DLD1 (cell line): ENCODE measurements at regions not wholly inside any gene's neighbourhood (a gene's known extent, or its start where the extent isn't known, plus 50 kb on each side); places are given as distances from the start of the nearest gene placed in this dataset.
"Not testable (repeated sequence)": the region's sequence is repeated elsewhere in the genome, so short reads cannot be mapped to it uniquely, and the experiment has no call there.

Source experiments
- in situ Hi-C: cut with HindIII; loops from 2 replicates; pipeline ENCODE4 v1.10.0; 2017; ENCODE audit warnings: low sequenced_read_pairs

GRCh38 chr5:147075187-147075586 is 159.6 kb upstream of the STK32A start:
- in situ Hi-C loops = no loop called here

- in situ Hi-C loops = no loop called here
Observed at GRCh38 chr5:147080391-147080790, 154.4 kb upstream of the STK32A start.

GRCh38 chr5:147081311-147081764 is 153.5 kb upstream of the STK32A start:
- in situ Hi-C loops = no loop called here

GRCh38 chr5:147084702-147085101 is 150.1 kb upstream of the STK32A start:
- in situ Hi-C loops = no loop called here

GRCh38 chr5:147085409-147085808 is 149.4 kb upstream of the STK32A start:
- in situ Hi-C loops = no loop called here

GRCh38 chr5:147092044-147092443 is 142.8 kb upstream of the STK32A start:
- in situ Hi-C loops = no loop called here

DNA sequence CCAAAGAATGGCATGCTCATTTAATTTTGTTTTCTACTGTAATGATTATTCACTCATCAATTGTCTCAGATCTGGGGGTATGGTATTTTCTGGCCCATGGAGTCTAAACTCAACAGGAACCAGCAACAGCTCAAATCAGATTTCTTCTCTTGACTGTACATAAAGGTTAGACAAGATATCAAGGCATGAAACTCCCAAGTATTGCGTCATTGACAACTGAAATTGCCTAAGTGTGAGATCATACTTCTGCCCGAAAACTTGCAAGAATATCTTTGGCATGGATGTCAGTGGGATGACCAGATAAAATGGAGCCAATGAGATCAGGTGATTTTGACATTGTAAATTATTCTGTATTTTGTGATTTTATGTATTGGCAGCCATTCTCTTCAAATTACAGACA is 141.7 kb upstream of the STK32A start:
- in situ Hi-C loops = no loop called here

DNA sequence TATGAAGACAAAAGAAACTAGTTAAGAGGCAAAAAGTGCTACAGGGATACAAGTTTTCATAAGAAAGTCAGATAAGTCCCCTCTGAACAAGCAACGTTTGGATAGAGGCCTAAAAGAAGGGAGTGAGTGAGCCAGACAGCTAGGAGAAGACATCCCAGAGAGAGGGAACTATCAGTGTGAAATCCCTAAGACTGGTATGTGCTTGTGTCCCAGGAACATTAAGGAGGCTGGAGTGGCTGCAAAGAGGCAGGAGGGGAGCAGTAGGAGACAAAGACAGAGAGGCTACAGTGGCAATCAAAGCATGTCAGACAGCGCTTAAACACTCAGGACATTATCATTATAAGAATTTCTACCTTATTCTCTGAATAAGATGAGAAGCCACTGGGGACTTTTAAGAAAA is 139.1 kb upstream of the STK32A start:
- in situ Hi-C loops = no loop called here

GRCh38 chr5:147098233-147098790 is 136.5 kb upstream of the STK32A start:
- in situ Hi-C loops = no loop called here

- in situ Hi-C loops = no loop called here
Observed at GRCh38 chr5:147101659-147102369, 133.0 kb upstream of the STK32A start.

- in situ Hi-C loops = no loop called here
Observed at GRCh38 chr5:147112899-147113298, 121.9 kb upstream of the STK32A start.

- in situ Hi-C loops = no loop called here
Observed at GRCh38 chr5:147113967-147114366, 120.9 kb upstream of the STK32A start.

DNA sequence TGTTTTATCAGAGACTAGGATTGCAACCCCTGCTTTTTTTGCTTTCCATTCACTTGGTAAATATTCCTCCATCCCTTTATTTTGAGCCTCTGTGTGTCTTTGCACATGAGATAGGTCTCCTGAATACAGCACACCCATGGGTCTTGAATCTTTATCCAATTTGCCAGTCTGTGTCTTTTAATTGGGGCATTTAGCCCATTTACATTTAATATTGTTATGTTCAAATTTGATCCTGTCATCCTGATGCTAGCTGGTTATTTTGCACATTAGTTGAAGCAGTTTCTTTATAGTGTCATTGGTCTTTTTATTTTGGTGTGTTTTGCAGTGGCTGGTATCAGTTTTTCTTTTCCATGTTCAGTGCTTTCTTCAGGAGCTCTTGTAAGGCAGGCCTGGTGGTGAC is 95.1 kb upstream of the STK32A start:
- in situ Hi-C loops = not testable (repeated sequence)

DNA sequence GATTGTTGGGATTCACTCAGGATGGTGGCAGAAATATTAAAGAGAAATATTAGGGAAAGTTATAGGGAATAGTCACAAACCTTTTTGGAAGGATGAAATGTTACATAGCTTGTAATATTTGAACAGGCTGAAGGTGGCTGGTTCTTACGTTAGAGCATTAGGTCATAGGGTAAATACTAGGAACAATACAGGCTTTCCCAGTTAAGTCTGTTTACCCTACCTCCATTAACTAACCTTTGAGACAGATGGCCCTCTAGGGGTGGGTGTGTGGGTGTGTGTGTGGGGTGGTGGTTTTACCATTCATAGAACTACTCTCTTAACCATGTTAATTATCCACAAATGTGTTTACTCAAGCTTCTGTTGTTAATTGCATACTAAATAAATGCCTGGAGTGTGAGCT is 94.3 kb upstream of the STK32A start:
- in situ Hi-C loops = no loop called here

DNA sequence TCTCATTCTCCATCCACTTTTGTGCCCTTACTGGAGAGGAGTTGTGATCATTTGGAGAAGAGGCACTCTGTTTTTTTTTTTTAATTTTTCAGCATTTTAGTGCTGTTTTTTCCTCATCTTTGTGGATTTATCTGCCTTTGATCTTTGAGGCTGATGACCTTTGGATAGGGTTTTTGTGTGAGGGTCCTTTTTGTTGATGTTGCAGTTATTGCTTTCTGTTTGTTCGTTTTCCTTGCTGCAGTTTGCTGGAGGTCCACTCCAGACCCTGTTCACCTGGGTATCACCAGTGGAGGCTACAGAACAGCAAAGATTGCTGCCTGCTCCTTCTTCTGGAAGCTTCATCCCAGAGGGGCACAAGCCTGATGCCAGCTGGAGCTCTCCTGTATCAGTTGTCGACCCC is 93.2 kb upstream of the STK32A start:
- in situ Hi-C loops = not testable (repeated sequence)

DNA sequence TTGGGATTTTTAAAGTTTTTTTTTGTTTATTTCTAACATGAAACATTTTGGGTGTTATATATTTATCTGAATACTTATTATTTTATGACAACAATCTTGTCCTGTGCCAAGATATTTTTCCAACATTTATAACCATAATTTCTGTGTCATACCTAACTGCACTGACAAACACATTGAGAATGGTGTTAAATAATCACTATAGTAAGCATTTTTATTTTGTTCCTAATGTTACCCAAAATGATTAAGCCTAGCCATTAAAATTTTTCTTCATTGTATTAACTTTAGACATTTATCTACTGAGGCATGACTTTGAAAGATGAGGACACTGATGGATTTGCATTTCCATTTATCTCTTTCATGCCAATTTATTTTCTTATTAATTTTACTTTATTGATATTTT is 91.6 kb upstream of the STK32A start:
- in situ Hi-C loops = no loop called here

DNA sequence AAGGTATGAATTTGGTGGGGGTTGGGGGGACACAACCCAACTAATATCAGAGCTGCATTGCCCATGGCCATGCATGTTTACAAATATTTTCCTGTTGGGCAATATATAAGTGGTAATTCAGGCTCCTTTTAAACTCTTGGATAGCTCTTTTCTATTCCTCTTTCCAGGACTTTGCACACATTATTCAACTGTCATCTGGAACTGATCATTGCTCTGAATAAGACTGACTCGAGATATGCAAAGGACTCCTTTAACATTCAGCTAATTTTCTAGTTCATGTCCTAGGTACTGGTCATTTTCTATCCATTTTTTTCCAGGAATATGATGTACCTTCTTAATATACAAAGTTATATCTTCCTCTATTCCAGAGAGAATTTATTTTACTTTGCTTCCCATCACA is 89.5 kb upstream of the STK32A start:
- in situ Hi-C loops = no loop called here

DNA sequence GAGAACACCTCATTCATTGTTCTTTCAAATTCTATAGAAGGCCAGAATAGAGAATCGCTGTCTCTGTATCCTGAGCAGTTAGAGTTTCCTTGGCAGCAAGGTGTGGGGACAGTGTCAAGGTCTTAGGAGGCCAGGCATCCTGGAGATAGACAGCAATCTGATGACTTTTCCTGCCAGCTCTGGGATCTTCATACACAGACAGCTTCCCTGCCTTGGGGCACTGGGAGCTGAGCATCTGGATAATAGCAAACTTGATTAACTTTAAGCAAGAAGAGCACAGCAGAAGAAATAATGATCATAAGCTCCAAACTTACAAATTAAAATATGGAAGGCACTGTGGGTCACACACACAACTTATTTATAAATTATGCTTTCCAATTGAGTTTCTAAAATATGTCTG is 86.1 kb upstream of the STK32A start:
- in situ Hi-C loops = no loop called here

GRCh38 chr5:147152086-147152485 is 82.7 kb upstream of the STK32A start:
- in situ Hi-C loops = loop anchor here (25.0 kb wide), 1 partner anchor 315 kb away; no protein-coding TSS in a partner anchor

DNA sequence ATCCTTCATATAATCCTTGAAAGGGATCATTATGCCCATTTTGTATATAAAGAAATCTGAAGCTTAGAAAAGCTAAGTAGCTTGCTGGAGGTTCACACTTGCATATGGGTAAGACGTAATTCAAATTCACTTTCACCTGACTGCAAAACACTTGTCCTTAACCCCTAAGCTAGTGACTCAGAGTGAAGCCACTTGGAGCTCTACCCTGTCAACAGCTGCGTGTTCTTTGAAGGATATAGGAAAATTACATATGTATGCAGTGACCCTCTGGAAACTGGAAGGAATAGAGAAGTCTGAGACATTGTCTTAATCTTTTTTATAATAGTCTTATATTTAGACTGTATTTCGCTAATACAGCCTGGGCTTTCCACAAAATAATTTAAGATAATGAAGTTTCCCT is 80.0 kb upstream of the STK32A start:
- in situ Hi-C loops = loop anchor here (25.0 kb wide), 1 partner anchor 318 kb away; no protein-coding TSS in a partner anchor

DNA sequence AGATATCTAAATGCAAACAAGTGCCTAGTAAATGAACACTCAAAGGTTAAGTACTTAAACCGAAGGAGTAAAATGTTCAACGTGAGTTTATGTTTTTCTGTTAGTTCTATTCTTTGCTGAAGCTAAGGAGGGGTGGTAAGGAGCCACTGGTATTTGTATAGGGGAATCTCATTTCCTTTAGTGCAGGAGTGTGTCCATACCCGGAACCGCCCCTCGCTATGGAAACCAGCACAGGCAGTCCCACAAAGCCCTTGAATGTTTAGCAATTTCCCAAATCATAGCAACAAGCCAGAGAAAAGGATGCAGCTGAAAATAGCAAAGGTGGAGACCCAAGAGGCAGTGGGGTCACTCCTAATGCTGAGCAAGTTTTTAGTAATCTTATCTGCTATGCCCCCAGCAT is 78.8 kb upstream of the STK32A start:
- in situ Hi-C loops = loop anchor here (25.0 kb wide), 1 partner anchor 319 kb away; no protein-coding TSS in a partner anchor

- in situ Hi-C loops = loop anchor here (25.0 kb wide), 1 partner anchor 324 kb away; no protein-coding TSS in a partner anchor
Observed at GRCh38 chr5:147160902-147161700, 73.7 kb upstream of the STK32A start.
